ENCODE measurements at regions not wholly inside any gene's neighbourhood (a gene's known extent, or its start where the extent isn't known, plus 50 kb on each side); places are given as distances from the start of the nearest gene placed in this dataset.

- Mint-ChIP-seq H3K27me3 (peaks cover 0 to 10% (median 0%) of the 10 kb centered on the region in 5 donors), H3K36me3 (no peaks in the 10 kb centered on the region), H3K4me3 (no peak overlapping the region), H3K27ac (no peak overlapping the region), H3K9me3 (no peaks in the 10 kb centered on the region), H3K4me1 (no peaks in the 10 kb centered on the region)
- H3K36me3 ChIP-seq (ENCODE audit: control insufficient read depth in 2 of 3, insufficient read depth in 3 of 3, low read length in 3 of 3), result no peaks in the 10 kb centered on the region
- H3K4me1 ChIP-seq (ENCODE audit: control insufficient read depth in 2 of 2, insufficient read depth in 2 of 2, low read length in 2 of 2), result no peaks in the 10 kb centered on the region
- CTCF ChIA-PET, result no interaction called here
- ATAC-seq (no peak), DNase-seq (no peak)
- intact Hi-C loops (cut with micrococcal nuclease), result no loop called here
- no peak overlapping the region for H3K27ac ChIP-seq (ENCODE audit: low read depth, low read length)
- H3K4me3 ChIP-seq (ENCODE audit: low read length), result no peak overlapping the region
- H3K27me3 ChIP-seq (ENCODE audit: control insufficient read depth in 2 of 2, insufficient read depth in 2 of 2, low read length in 2 of 2), result no peaks in the 10 kb centered on the region
- no peaks in the 10 kb centered on the region for H3K9me3 ChIP-seq (ENCODE audit: control insufficient read depth in 2 of 3, low read length in 3 of 3)
- POLR2A ChIA-PET, result no interaction called here
These were observed 224.2 kb upstream of the IRS2 start for GRCh38 chr13:110010404-110011138.

GRCh38 chr13:110008816-110009215 lies 222.4 kb upstream of the IRS2 start:
- H3K9me3 Mint-ChIP-seq, result peaks cover 0 to 4% (median 0%) of the 10 kb centered on the region in 11 donors
- H3K27ac Mint-ChIP-seq, result no peak overlapping the region
- DNase-seq, result no peak
- H3K36me3 Mint-ChIP-seq, result no peaks in the 10 kb centered on the region
- H3K27me3 Mint-ChIP-seq, result peaks cover 0 to 16% (median 5%) of the 10 kb centered on the region in 5 donors
- no peaks in the 10 kb centered on the region for H3K27me3 ChIP-seq (ENCODE audit: control insufficient read depth in 2 of 2, insufficient read depth in 2 of 2, low read length in 2 of 2)
- no peak overlapping the region for H3K4me3 ChIP-seq (ENCODE audit: low read length)
- H3K4me1 ChIP-seq (ENCODE audit: control insufficient read depth in 2 of 2, insufficient read depth in 2 of 2, low read length in 2 of 2), result no peaks in the 10 kb centered on the region
- POLR2A ChIA-PET, result no interaction called here
- no peak overlapping the region for H3K27ac ChIP-seq (ENCODE audit: low read depth, low read length)
- intact Hi-C loops (cut with micrococcal nuclease), result no loop called here
- CTCF ChIA-PET, result no interaction called here
- H3K4me3 Mint-ChIP-seq, result no peak overlapping the region
- H3K9me3 ChIP-seq (ENCODE audit: control insufficient read depth in 2 of 3, low read length in 3 of 3), result no peaks in the 10 kb centered on the region
- ATAC-seq, result no peak
- no peaks in the 10 kb centered on the region for H3K4me1 Mint-ChIP-seq
- H3K36me3 ChIP-seq (ENCODE audit: control insufficient read depth in 2 of 3, insufficient read depth in 3 of 3, low read length in 3 of 3), result no peaks in the 10 kb centered on the region

GRCh38 chr13:110006304-110006703 lies 219.9 kb upstream of the IRS2 start:
- CTCF ChIA-PET, result no interaction called here
- no peak overlapping the region for H3K27ac ChIP-seq (ENCODE audit: low read depth, low read length)
- ATAC-seq (no peak), DNase-seq (no peak)
- H3K36me3 ChIP-seq (ENCODE audit: control insufficient read depth in 2 of 3, insufficient read depth in 3 of 3, low read length in 3 of 3), result no peaks in the 10 kb centered on the region
- H3K4me3 Mint-ChIP-seq, result no peak overlapping the region
- H3K9me3 ChIP-seq (ENCODE audit: control insufficient read depth in 2 of 3, low read length in 3 of 3), result no peaks in the 10 kb centered on the region
- H3K36me3 Mint-ChIP-seq, result peaks cover 0 to 5% (median 0%) of the 10 kb centered on the region in 5 donors
- POLR2A ChIA-PET, result no interaction called here
- H3K9me3 Mint-ChIP-seq, result peaks cover 0 to 5% (median 0%) of the 10 kb centered on the region in 11 donors
- H3K27ac Mint-ChIP-seq, result no peak overlapping the region
- intact Hi-C loops (cut with micrococcal nuclease), result no loop called here
- H3K4me3 ChIP-seq (ENCODE audit: low read length), result no peak overlapping the region
- no peaks in the 10 kb centered on the region for H3K4me1 Mint-ChIP-seq
- no peaks in the 10 kb centered on the region for H3K4me1 ChIP-seq (ENCODE audit: control insufficient read depth in 2 of 2, insufficient read depth in 2 of 2, low read length in 2 of 2)
- H3K27me3 ChIP-seq (ENCODE audit: control insufficient read depth in 2 of 2, insufficient read depth in 2 of 2, low read length in 2 of 2), result no peaks in the 10 kb centered on the region
- H3K27me3 Mint-ChIP-seq, result peaks cover 0 to 25% (median 13%) of the 10 kb centered on the region in 5 donors

DNA sequence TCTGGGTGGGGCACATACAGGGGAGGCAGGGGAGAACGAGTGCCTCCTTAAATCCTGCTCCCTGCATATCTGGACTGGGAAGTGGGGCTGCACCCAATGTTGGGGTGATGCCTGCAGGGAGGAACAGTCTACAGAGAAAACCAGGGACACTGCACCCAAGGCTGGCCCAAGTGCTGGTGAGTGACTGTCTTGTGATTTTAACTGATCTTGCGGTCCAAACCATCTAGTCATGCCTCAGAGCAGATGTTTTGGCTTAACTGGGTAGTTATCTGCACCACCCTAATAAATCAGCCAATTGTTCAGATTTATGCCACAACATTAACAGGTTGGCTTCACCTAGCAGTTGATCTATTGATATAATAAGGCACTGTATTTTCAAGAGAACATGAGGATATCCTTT lies 219.2 kb upstream of the IRS2 start:
- Histone ChIP-seq H3K36me3 (ENCODE audit: control insufficient read depth in 2 of 3, insufficient read depth in 3 of 3, low read length in 3 of 3) (no peaks in the 10 kb centered on the region), H3K27me3 (ENCODE audit: control insufficient read depth in 2 of 2, insufficient read depth in 2 of 2, low read length in 2 of 2) (no peaks in the 10 kb centered on the region), H3K27ac (ENCODE audit: low read depth, low read length) (no peak overlapping the region), H3K4me1 (ENCODE audit: control insufficient read depth in 2 of 2, insufficient read depth in 2 of 2, low read length in 2 of 2) (no peaks in the 10 kb centered on the region), H3K4me3 (ENCODE audit: low read length) (no peak overlapping the region), H3K9me3 (ENCODE audit: control insufficient read depth in 2 of 3, low read length in 3 of 3) (no peaks in the 10 kb centered on the region)
- ChIA-PET POLR2A (no interaction called here), CTCF (no interaction called here)
- H3K27me3 Mint-ChIP-seq, result peaks cover 0 to 29% (median 13%) of the 10 kb centered on the region in 5 donors
- H3K4me3 Mint-ChIP-seq, result no peak overlapping the region
- H3K4me1 Mint-ChIP-seq, result no peaks in the 10 kb centered on the region
- intact Hi-C loops (cut with micrococcal nuclease), result no loop called here
- ATAC-seq (no peak), DNase-seq (no peak)
- peaks cover 0 to 5% (median 0%) of the 10 kb centered on the region in 11 donors for H3K9me3 Mint-ChIP-seq
- no peak overlapping the region for H3K27ac Mint-ChIP-seq
- H3K36me3 Mint-ChIP-seq, result peaks cover 0 to 5% (median 0%) of the 10 kb centered on the region in 5 donors

DNA sequence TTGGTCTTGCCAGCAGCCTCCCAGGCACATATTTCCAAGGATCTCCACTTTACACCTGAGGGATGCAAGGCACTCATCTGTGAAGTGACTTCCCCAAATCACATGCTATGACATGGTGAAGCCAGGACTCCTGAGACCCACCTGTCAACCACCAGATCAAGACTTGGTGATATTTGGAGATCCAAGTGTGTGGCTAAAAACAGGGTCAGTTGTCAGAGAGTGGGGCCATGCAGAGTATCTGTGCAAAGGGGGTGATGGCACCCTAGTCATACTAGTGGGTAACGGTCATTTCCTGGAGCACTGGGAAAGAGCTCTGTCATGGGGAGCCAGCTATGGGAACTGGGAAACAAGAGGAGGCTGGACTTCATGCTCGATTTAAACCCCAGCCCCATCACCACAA lies 218.4 kb upstream of the IRS2 start:
- Histone ChIP-seq H3K4me3 (ENCODE audit: low read length) (no peak overlapping the region), H3K36me3 (ENCODE audit: control insufficient read depth in 2 of 3, insufficient read depth in 3 of 3, low read length in 3 of 3) (no peaks in the 10 kb centered on the region), H3K9me3 (ENCODE audit: control insufficient read depth in 2 of 3, low read length in 3 of 3) (no peaks in the 10 kb centered on the region), H3K27me3 (ENCODE audit: control insufficient read depth in 2 of 2, insufficient read depth in 2 of 2, low read length in 2 of 2) (no peaks in the 10 kb centered on the region), H3K4me1 (ENCODE audit: control insufficient read depth in 2 of 2, insufficient read depth in 2 of 2, low read length in 2 of 2) (no peaks in the 10 kb centered on the region), H3K27ac (ENCODE audit: low read depth, low read length) (no peak overlapping the region)
- no peaks in the 10 kb centered on the region for H3K4me1 Mint-ChIP-seq
- intact Hi-C loops (cut with micrococcal nuclease), result no loop called here
- DNase-seq (no peak), ATAC-seq (no peak)
- CTCF ChIA-PET, result no interaction called here
- no peak overlapping the region for H3K27ac Mint-ChIP-seq
- no peak overlapping the region for H3K4me3 Mint-ChIP-seq
- peaks cover 0 to 32% (median 13%) of the 10 kb centered on the region in 5 donors for H3K27me3 Mint-ChIP-seq
- H3K36me3 Mint-ChIP-seq, result peaks cover 0 to 5% (median 0%) of the 10 kb centered on the region in 5 donors
- H3K9me3 Mint-ChIP-seq, result peaks cover 0 to 5% (median 0%) of the 10 kb centered on the region in 11 donors
- POLR2A ChIA-PET, result no interaction called here

DNA sequence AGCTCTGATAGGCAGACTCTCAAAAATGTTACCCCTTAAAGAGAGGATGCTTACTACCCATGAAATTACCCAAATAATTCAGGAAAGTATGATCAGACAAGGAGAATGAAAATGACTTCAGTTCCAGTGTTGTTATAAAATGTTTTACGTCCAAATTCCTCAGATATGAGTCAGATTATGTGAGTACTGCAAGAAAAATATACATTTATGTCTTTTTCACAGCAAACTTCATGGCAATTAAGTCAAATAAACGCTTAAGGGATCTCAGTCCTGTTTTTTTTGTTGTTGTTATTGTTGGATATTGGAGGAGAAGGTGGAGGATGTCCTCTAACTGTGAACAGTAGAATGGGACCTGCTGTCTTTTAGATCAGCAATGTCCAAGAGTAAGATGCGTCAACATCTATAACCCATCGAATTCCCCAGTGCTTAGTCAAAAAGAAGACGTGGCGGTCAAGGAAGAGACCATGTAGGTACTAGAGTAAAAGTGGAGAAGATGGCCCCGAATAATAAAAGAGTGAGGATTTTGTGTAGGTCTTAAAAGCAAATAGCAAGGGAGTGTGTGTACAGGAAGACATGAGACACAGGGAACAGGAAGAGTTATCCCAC lies 215.4 kb upstream of the IRS2 start:
- H3K4me1 ChIP-seq (ENCODE audit: control insufficient read depth in 2 of 2, insufficient read depth in 2 of 2, low read length in 2 of 2), result no peaks in the 10 kb centered on the region
- intact Hi-C loops (cut with micrococcal nuclease), result no loop called here
- Mint-ChIP-seq H3K36me3 (peaks cover 0 to 5% (median 0%) of the 10 kb centered on the region in 5 donors), H3K27ac (no peak overlapping the region), H3K9me3 (peaks cover 0 to 5% (median 0%) of the 10 kb centered on the region in 11 donors), H3K4me3 (no peak overlapping the region), H3K4me1 (no peaks in the 10 kb centered on the region), H3K27me3 (peaks cover 0 to 36% (median 13%) of the 10 kb centered on the region in 5 donors)
- no peaks in the 10 kb centered on the region for H3K9me3 ChIP-seq (ENCODE audit: control insufficient read depth in 2 of 3, low read length in 3 of 3)
- POLR2A ChIA-PET, result no interaction called here
- DNase-seq (no peak), ATAC-seq (no peak)
- no peak overlapping the region for H3K4me3 ChIP-seq (ENCODE audit: low read length)
- no peak overlapping the region for H3K27ac ChIP-seq (ENCODE audit: low read depth, low read length)
- H3K36me3 ChIP-seq (ENCODE audit: control insufficient read depth in 2 of 3, insufficient read depth in 3 of 3, low read length in 3 of 3), result no peaks in the 10 kb centered on the region
- no peaks in the 10 kb centered on the region for H3K27me3 ChIP-seq (ENCODE audit: control insufficient read depth in 2 of 2, insufficient read depth in 2 of 2, low read length in 2 of 2)
- CTCF ChIA-PET, result no interaction called here
